ENCODE measurements at regions not wholly inside any gene's neighbourhood (a gene's known extent, or its start where the extent isn't known, plus 50 kb on each side); places are given as distances from the start of the nearest gene placed in this dataset.

DNA sequence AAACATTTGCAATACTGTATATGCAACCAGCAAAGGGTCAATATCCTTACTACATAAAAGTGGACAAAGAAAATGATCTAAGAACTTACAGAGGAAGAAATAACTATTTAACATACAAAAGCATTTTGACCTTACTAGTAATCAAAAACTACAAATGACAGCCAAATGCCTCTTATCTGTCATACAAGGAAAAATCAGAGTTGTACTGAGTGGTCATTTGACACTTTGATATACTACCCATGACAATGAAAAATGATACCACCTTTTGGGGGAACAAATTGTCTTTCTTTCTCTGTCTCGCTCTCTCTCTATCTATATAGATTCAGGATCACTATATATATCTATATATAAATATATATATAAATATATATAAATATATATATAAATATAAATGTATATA lies 50.4 kb upstream of the ZSWIM6 start:
- in situ Hi-C loops (cut with HindIII; ENCODE audit: extremely low pct_ligation_motif_present, low pct_unique_long_range_greater_than_20kb): no loop called here
- FAIRE-seq (no peak), ATAC-seq (no peak), DNase-seq (ENCODE audit: low spot score) (no peak)
- Histone ChIP-seq H3K4me3 (replicated peaks in 1 of 3; ENCODE audit: insufficient read depth in 1 of 3, low read depth in 2 of 3, low read length in 3 of 3) (no peak overlapping the region), H3K36me3 (replicated peaks in 1 of 2; ENCODE audit: control insufficient read depth in 1 of 2, insufficient read depth in 2 of 2, low read length in 2 of 2) (no peaks in the 10 kb centered on the region), H3K4me2 (ENCODE audit: low read depth, low read length) (no peak overlapping the region), H3K27me3 (ENCODE audit: control insufficient read depth in 1 of 2, insufficient read depth in 2 of 2, low read length in 2 of 2) (no peaks in the 10 kb centered on the region), H3K27ac (ENCODE audit: extremely low read length, insufficient read depth, low read length) (no peak overlapping the region), H3K9me3 (ENCODE audit: low read length) (no peaks in the 10 kb centered on the region), H4K20me1 (ENCODE audit: insufficient read depth, low read length) (no peaks in the 10 kb centered on the region), H3K79me2 (ENCODE audit: insufficient read depth, low read length) (no peaks in the 10 kb centered on the region), H3K4me1 (ENCODE audit: insufficient read depth, low read length) (no peaks in the 10 kb centered on the region), H2AFZ (ENCODE audit: low read length) (no peak overlapping the region), H3K9ac (ENCODE audit: insufficient read depth, low read depth, low read length) (no peak overlapping the region)
- 93% methylated on average over 1 of the region's 1 CpG for WGBS (ENCODE audit: low lambda C conversion rate)
- ChIA-PET POLR2A (no interaction called here), CTCF (ENCODE audit: low intra/inter-chr PET ratio, low total read pairs) (no interaction called here)
- intact Hi-C loops (cut with micrococcal nuclease; ENCODE audit: unreplicated experiment): no loop called here
- no TSS peak for BruUV-seq (replicated peaks)
- TF ChIP-seq, protein P1, sequence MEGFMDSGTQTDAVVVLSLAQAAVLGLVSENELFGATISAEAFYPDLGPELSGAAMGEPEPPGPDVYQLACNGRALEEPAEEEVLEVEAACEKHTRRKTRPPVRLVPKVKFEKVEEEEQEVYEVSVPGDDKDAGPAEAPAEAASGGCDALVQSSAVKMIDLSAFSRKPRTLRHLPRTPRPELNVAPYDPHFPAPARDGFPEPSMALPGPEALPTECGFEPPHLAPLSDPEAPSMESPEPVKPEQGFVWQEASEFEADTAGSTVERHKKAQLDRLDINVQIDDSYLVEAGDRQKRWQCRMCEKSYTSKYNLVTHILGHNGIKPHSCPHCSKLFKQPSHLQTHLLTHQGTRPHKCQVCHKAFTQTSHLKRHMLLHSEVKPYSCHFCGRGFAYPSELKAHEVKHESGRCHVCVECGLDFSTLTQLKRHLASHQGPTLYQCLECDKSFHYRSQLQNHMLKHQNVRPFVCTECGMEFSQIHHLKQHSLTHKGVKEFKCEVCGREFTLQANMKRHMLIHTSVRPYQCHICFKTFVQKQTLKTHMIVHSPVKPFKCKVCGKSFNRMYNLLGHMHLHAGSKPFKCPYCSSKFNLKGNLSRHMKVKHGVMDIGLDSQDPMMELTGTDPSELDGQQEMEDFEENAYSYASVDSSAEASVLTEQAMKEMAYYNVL (CRISPR knock-in tag; IDR thresholded peaks at IDR 0.05; ENCODE audit: borderline replicate concordance): no peak
- TF ChIP-seq NPAS2 (CRISPR knock-in tag; IDR thresholded peaks at IDR 0.05; ENCODE audit: borderline replicate concordance): no peak
- TF ChIP-seq SIN3B (IDR thresholded peaks at IDR 0.05; ENCODE audit: low read length): no peak
- no peak for TF ChIP-seq ZNF333 (CRISPR knock-in tag; IDR thresholded peaks at IDR 0.05; ENCODE audit: borderline replicate concordance)
